Stomach (tissue), 4 donors: ENCODE measurements at regions not wholly inside any gene's neighbourhood (a gene's known extent, or its start where the extent isn't known, plus 50 kb on each side); places are given as distances from the start of the nearest gene placed in this dataset.

Source experiments
- CTCF ChIP-seq, 7 experiments: fragments of 450-650 bp in 4 of 7; fragments of 200-600 bp in 3 of 7; sonication (generic) in 3 of 7; IDR thresholded peaks; one replicate each; pipeline ENCODE4 v1.5.1; 2016 to 2019; ENCODE audit warnings: antibody characterized with exemption in 7 of 7, control low read depth in 2 of 7, mild to moderate bottlenecking in 1 of 7
- POLR2A ChIP-seq, 4 donors: fragments of 450-650 bp; IDR thresholded peaks; one replicate each; pipeline ENCODE4 v1.6.1; 2016; ENCODE audit warnings: antibody characterized with exemption in 4 of 4, control low read depth in 2 of 4, mild to moderate bottlenecking in 1 of 4, moderate library complexity in 1 of 4

- no peak for TF ChIP-seq POLR2A (IDR thresholded peaks at IDR 0.05)
- no peak for TF ChIP-seq CTCF (IDR thresholded peaks at IDR 0.05)
Measured at GRCh38 chr1:214202992-214203391, 78.0 kb upstream of the SMYD2 start.
